HEK293T (cell line): ENCODE measurements at regions not wholly inside any gene's neighbourhood (a gene's known extent, or its start where the extent isn't known, plus 50 kb on each side); places are given as distances from the start of the nearest gene placed in this dataset.

ENCODE experiments used
- CTCF ChIA-PET: fragments of 350-600 bp; formaldehyde crosslinking; extraction: SDS; loops from one replicate; lab custom pipeline; 2021; ENCODE audit warnings: antibody characterized with exemption, inconsistent platforms; lab: Yijun Ruan, JAX
- POLR2A ChIA-PET: fragments of 350-600 bp; formaldehyde crosslinking; extraction: SDS; loops from one replicate; lab custom pipeline; 2020; ENCODE audit warnings: antibody characterized with exemption, inconsistent platforms; lab: Yijun Ruan, JAX
- DNase-seq: peaks from one replicate; pipeline ENCODE4 v3.0.0; 2012; ENCODE audit warnings: mixed read lengths; ENCODE audit errors: extremely low spot score
- ARNT ChIP-seq: fragments of 450-650 bp; IDR thresholded peaks from 2 replicates; pipeline ENCODE4 v1.6.1; 2017; ENCODE audit warnings: mild to moderate bottlenecking
- BHLHE40 ChIP-seq: fragments of 450-650 bp; IDR thresholded peaks from 2 replicates; pipeline ENCODE4 v1.6.1; 2016; ENCODE audit warnings: mild to moderate bottlenecking, moderate library complexity, borderline replicate concordance
- CTBP1 ChIP-seq: fragments of 450-650 bp; IDR thresholded peaks from 2 replicates; pipeline ENCODE4 v1.6.1; 2016; ENCODE audit warnings: borderline replicate concordance
- ELF4 ChIP-seq: fragments of 450-650 bp; IDR thresholded peaks from 2 replicates; pipeline ENCODE4 v1.6.1; 2017; ENCODE audit warnings: antibody characterized with exemption
- FOXA1 ChIP-seq: fragments of 450-650 bp; IDR thresholded peaks from 2 replicates; pipeline ENCODE4 v1.6.1; 2016; ENCODE audit warnings: mild to moderate bottlenecking
- FOXK2 ChIP-seq: fragments of 450-650 bp; IDR thresholded peaks from 2 replicates; pipeline ENCODE4 v1.6.1; 2016; ENCODE audit warnings: mild to moderate bottlenecking
- FOXM1 ChIP-seq: fragments of 450-650 bp; IDR thresholded peaks from 2 replicates; pipeline ENCODE4 v1.6.1; 2017; ENCODE audit warnings: mild to moderate bottlenecking, borderline replicate concordance
- HDGF ChIP-seq: fragments of 450-650 bp; IDR thresholded peaks from 2 replicates; pipeline ENCODE4 v1.6.1; 2017; ENCODE audit warnings: antibody characterized with exemption, borderline replicate concordance
- L3MBTL2 ChIP-seq: fragments of 450-650 bp; conservative IDR thresholded peaks from 2 replicates; pipeline ENCODE4 v1.6.1; 2016; ENCODE audit warnings: mild to moderate bottlenecking
- LEF1 ChIP-seq: fragments of 450-650 bp; IDR thresholded peaks from 2 replicates; pipeline ENCODE4 v1.6.1; 2017; ENCODE audit warnings: mild to moderate bottlenecking, borderline replicate concordance
- NFRKB ChIP-seq: fragments of 450-650 bp; IDR thresholded peaks from 2 replicates; pipeline ENCODE4 v1.6.1; 2016; ENCODE audit warnings: mild to moderate bottlenecking, moderate library complexity
- PKNOX1 ChIP-seq: fragments of 450-650 bp; IDR thresholded peaks from 2 replicates; pipeline ENCODE4 v1.6.1; 2016
- SP1 ChIP-seq: fragments of 450-650 bp; IDR thresholded peaks from 2 replicates; pipeline ENCODE4 v1.6.1; 2017
- SUZ12 ChIP-seq: fragments of 450-650 bp; IDR thresholded peaks from 2 replicates; pipeline ENCODE4 v1.6.1; 2016; ENCODE audit warnings: mild to moderate bottlenecking
- TARDBP ChIP-seq: fragments of 450-650 bp; IDR thresholded peaks from 2 replicates; pipeline ENCODE4 v1.6.1; 2016
- ZNF384 ChIP-seq: fragments of 450-650 bp; IDR thresholded peaks from 2 replicates; pipeline ENCODE4 v1.6.1; 2016

GRCh38 chr5:8013948-8014710 lies 145.2 kb downstream of the MTRR start:
- TF ChIP-seq PKNOX1 (no peak), ZNF384 (no peak), ELF4 (no peak), SUZ12 (no peak), SP1 (no peak), CTBP1 (no peak), BHLHE40 (no peak), NFRKB (no peak), L3MBTL2 (no peak), TARDBP (no peak), LEF1 (no peak), FOXK2 (no peak), FOXA1 (no peak)
- CTCF ChIA-PET = no interaction called here
- POLR2A ChIA-PET = no interaction called here
- DNase-seq = no peak

GRCh38 chr5:8019719-8020218 lies 150.8 kb downstream of the MTRR start:
- no peak for DNase-seq
- POLR2A ChIA-PET = no interaction called here
- TF ChIP-seq ARNT = no peak
- TF ChIP-seq FOXA1 = no peak
- TF ChIP-seq HDGF = no peak
- CTCF ChIA-PET = no interaction called here

- ChIA-PET POLR2A (no interaction called here), CTCF (no interaction called here)
- TF ChIP-seq TARDBP = no peak
- TF ChIP-seq PKNOX1 = no peak
- TF ChIP-seq FOXK2 = no peak
- no peak for TF ChIP-seq L3MBTL2
- no peak for TF ChIP-seq SUZ12
- TF ChIP-seq LEF1 = no peak
- TF ChIP-seq FOXA1 = no peak
- DNase-seq = no peak
Measured at GRCh38 chr5:8020861-8021514, 152.0 kb downstream of the MTRR start.

GRCh38 chr5:8028243-8028642 lies 159.3 kb downstream of the MTRR start:
- DNase-seq = no peak
- CTCF ChIA-PET = no interaction called here
- POLR2A ChIA-PET = no interaction called here
- TF ChIP-seq ARNT (no peak), HDGF (no peak), SUZ12 (no peak), FOXK2 (no peak), ZNF384 (no peak), CTBP1 (no peak)

GRCh38 chr5:8033261-8033660 lies 164.3 kb downstream of the MTRR start:
- TF ChIP-seq SUZ12 (no peak), L3MBTL2 (no peak), FOXM1 (no peak), ARNT (no peak), BHLHE40 (no peak), PKNOX1 (no peak), SP1 (no peak), ZNF384 (no peak)
- no peak for DNase-seq
- ChIA-PET CTCF (no interaction called here), POLR2A (no interaction called here)

- TF ChIP-seq L3MBTL2 (no peak), SP1 (no peak)
Measured at GRCh38 chr5:8034852-8035251, 165.9 kb downstream of the MTRR start.

GRCh38 chr5:8048920-8049319 lies 180.0 kb downstream of the MTRR start:
- CTCF ChIA-PET = no interaction called here
- POLR2A ChIA-PET = no interaction called here
- no peak for TF ChIP-seq BHLHE40
- no peak for TF ChIP-seq PKNOX1
- no peak for TF ChIP-seq FOXK2
- TF ChIP-seq NFRKB = no peak
- TF ChIP-seq ELF4 = no peak
- TF ChIP-seq CTBP1 = no peak
- TF ChIP-seq FOXM1 = no peak
- no peak for TF ChIP-seq SUZ12
- TF ChIP-seq TARDBP = no peak
- TF ChIP-seq FOXA1 = no peak
- TF ChIP-seq ARNT = no peak
- TF ChIP-seq ZNF384 = no peak
- no peak for TF ChIP-seq SP1
- no peak for TF ChIP-seq LEF1
- no peak for DNase-seq

More at GRCh38 chr5:8034852-8035251, 165.9 kb downstream of the MTRR start:
- no peak for DNase-seq
- ChIA-PET POLR2A (no interaction called here), CTCF (no interaction called here)
